ENCODE measurements at regions not wholly inside any gene's neighbourhood (a gene's known extent, or its start where the extent isn't known, plus 50 kb on each side); places are given as distances from the start of the nearest gene placed in this dataset.

DNA sequence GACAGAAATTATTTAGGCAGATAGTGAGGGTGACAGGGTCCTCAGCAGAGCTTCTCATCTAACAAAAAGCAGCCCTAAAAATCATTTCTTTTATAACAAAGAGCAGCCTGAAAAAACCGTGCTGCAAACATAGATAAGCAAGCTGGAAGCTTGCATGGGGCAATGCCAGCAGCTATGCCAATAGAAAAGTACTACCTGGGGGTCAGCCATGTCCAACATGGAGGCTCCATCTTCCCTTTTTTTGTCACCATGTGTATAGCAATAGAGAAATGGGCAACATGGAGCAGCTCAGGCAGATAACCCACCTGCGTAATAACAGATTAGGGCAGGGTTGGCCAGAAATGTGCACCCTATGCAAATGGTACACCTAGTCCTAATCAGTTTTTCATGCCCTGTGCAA lies 57.4 kb upstream of the IGLL5 start:
- Histone ChIP-seq H4K20me1 (ENCODE audit: insufficient read depth) (no peaks in the 10 kb centered on the region), H3K9me2 (ENCODE audit: insufficient read depth) (no peaks in the 10 kb centered on the region), H3K4me3 (no peak overlapping the region), H3F3A (ENCODE audit: insufficient read depth, low read depth) (no peaks in the 10 kb centered on the region), H2AFZ (no peak overlapping the region), H3K27ac (no peak overlapping the region), H3K27me3 (ENCODE audit: insufficient read depth, low read depth) (peaks cover 76% of the 10 kb centered on the region), H3K79me2 (ENCODE audit: low read depth) (no peaks in the 10 kb centered on the region), H3K9me3 (ENCODE audit: insufficient read depth, low read depth) (no peaks in the 10 kb centered on the region), H3K4me1 (replicated peaks; ENCODE audit: insufficient read depth) (no peaks in the 10 kb centered on the region), H3K36me3 (ENCODE audit: low read depth) (no peaks in the 10 kb centered on the region), H3K4me2 (no peak overlapping the region)
- DNase-seq = no peak
- ChIA-PET POLR2A (ENCODE audit: unreplicated experiment) (no interaction called here), CTCF (no interaction called here)
- no peak for TF ChIP-seq EZH2 (IDR thresholded peaks at IDR 0.05; ENCODE audit: low read depth)
- TF ChIP-seq, protein P1, sequence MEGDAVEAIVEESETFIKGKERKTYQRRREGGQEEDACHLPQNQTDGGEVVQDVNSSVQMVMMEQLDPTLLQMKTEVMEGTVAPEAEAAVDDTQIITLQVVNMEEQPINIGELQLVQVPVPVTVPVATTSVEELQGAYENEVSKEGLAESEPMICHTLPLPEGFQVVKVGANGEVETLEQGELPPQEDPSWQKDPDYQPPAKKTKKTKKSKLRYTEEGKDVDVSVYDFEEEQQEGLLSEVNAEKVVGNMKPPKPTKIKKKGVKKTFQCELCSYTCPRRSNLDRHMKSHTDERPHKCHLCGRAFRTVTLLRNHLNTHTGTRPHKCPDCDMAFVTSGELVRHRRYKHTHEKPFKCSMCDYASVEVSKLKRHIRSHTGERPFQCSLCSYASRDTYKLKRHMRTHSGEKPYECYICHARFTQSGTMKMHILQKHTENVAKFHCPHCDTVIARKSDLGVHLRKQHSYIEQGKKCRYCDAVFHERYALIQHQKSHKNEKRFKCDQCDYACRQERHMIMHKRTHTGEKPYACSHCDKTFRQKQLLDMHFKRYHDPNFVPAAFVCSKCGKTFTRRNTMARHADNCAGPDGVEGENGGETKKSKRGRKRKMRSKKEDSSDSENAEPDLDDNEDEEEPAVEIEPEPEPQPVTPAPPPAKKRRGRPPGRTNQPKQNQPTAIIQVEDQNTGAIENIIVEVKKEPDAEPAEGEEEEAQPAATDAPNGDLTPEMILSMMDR (conservative IDR thresholded peaks at IDR 0.05) = no peak
- no TSS peak for BruUV-seq (replicated peaks)
- intact Hi-C loops (cut with micrococcal nuclease; ENCODE audit: unreplicated experiment) = no loop called here

DNA sequence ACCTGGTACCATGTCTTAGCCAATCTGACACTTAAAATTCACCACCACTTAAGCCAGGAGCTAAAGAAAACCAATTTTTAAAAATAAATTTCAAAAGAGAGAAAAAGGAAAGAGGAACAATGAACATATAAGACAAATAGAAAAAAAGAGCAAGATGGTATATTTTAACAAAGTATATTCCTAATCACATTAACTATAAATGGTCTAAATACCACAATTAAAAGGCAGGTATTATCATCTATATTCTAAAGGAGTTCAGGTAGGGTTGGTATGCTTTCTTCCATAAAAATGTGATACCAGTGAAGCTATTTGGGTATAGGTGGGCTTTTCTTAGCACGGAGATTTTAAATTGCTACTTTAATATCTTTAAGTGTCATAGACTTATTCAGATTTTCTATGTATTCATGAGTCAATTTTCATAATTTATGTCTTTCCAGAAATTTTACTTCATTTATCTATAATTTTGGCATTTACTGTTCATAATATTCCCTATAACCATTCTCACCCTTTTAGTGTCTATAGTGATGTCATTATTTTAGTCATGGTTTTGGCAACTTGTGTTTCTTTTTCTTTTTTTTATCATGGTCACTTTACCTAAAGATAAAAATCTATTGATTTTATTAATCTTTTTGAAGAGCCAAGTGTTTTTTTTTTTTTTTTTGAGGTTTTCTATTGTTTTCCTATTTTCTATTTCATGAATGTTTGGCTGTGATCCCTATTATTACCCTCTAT lies 56.5 kb upstream of the IGLL5 start:
- no TSS peak for BruUV-seq (replicated peaks)
- Histone ChIP-seq H3K79me2 (ENCODE audit: low read depth) (no peaks in the 10 kb centered on the region), H3K36me3 (ENCODE audit: low read depth) (no peaks in the 10 kb centered on the region), H2AFZ (no peak overlapping the region), H3K27me3 (ENCODE audit: insufficient read depth, low read depth) (peaks cover 77% of the 10 kb centered on the region), H3K27ac (no peak overlapping the region), H3K4me1 (replicated peaks; ENCODE audit: insufficient read depth) (no peaks in the 10 kb centered on the region), H4K20me1 (ENCODE audit: insufficient read depth) (no peaks in the 10 kb centered on the region), H3K4me3 (no peak overlapping the region), H3K9me3 (ENCODE audit: insufficient read depth, low read depth) (no peaks in the 10 kb centered on the region), H3K9me2 (ENCODE audit: insufficient read depth) (no peaks in the 10 kb centered on the region), H3F3A (ENCODE audit: insufficient read depth, low read depth) (no peaks in the 10 kb centered on the region), H3K4me2 (no peak overlapping the region)
- intact Hi-C loops (cut with micrococcal nuclease; ENCODE audit: unreplicated experiment) = no loop called here
- DNase-seq = no peak
- TF ChIP-seq, protein P1 (conservative IDR thresholded peaks at IDR 0.05) = no peak
- TF ChIP-seq EZH2 (IDR thresholded peaks at IDR 0.05; ENCODE audit: low read depth) = no peak
- ChIA-PET POLR2A (ENCODE audit: unreplicated experiment) (no interaction called here), CTCF (no interaction called here)

DNA sequence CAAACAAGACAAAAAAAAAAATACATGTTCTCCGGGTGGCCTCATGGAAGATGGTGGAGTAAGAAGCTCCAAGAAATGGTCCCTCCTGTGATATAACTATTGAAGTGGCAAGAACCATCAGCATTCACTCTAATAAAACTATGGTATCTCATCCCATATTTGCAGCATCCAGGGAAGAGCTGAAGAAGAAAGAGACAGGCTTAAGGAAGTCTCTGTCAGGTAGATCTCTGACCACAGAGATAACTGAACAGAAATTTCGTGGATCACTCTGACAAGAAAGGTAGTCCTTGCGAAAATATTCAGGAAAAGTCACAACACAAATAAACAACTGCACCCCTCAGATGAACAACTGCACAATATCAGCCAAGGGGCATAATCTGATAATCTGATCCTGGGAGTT lies 54.6 kb upstream of the IGLL5 start:
- no peaks in the 10 kb centered on the region for H3K36me3 ChIP-seq (ENCODE audit: low read depth)
- H2AFZ ChIP-seq = no peak overlapping the region
- H3K9me2 ChIP-seq (ENCODE audit: insufficient read depth) = no peaks in the 10 kb centered on the region
- H3K4me2 ChIP-seq = no peak overlapping the region
- H3K27ac ChIP-seq = no peak overlapping the region
- peaks cover 69% of the 10 kb centered on the region for H3K27me3 ChIP-seq (ENCODE audit: insufficient read depth, low read depth)
- no peak overlapping the region for H3K4me3 ChIP-seq
- POLR2A ChIA-PET (ENCODE audit: unreplicated experiment) = no interaction called here
- H3K9me3 ChIP-seq (ENCODE audit: insufficient read depth, low read depth) = no peaks in the 10 kb centered on the region
- no TSS peak for BruUV-seq (replicated peaks)
- intact Hi-C loops (cut with micrococcal nuclease; ENCODE audit: unreplicated experiment) = no loop called here
- TF ChIP-seq, protein P1 (conservative IDR thresholded peaks at IDR 0.05) = no peak
- no peak for TF ChIP-seq EZH2 (IDR thresholded peaks at IDR 0.05; ENCODE audit: low read depth)
- H3K4me1 ChIP-seq (replicated peaks; ENCODE audit: insufficient read depth) = no peaks in the 10 kb centered on the region
- H3K79me2 ChIP-seq (ENCODE audit: low read depth) = no peaks in the 10 kb centered on the region
- no peaks in the 10 kb centered on the region for H3F3A ChIP-seq (ENCODE audit: insufficient read depth, low read depth)
- CTCF ChIA-PET = no interaction called here
- no peak for DNase-seq
- H4K20me1 ChIP-seq (ENCODE audit: insufficient read depth) = no peaks in the 10 kb centered on the region; the same call in 1 of the 2 replicates

All from PC-9 (cell line).